Fibroblast of lung (primary cell): ENCODE measurements at regions not wholly inside any gene's neighbourhood (a gene's known extent, or its start where the extent isn't known, plus 50 kb on each side); places are given as distances from the start of the nearest gene placed in this dataset.
"Not testable (repeated sequence)": the region's sequence is repeated elsewhere in the genome, so short reads cannot be mapped to it uniquely, and the experiment has no call there.

Experiments
- DNase-seq, 2 donors: peaks; one replicate each; pipeline versions ENCODE4 v3.0.0 to v3.0.0-alpha.2; 2010; ENCODE audit warnings: low read depth in 2 of 2
- H2AFZ ChIP-seq: 2 replicates; pipeline ENCODE4 v1.5.1; 2012; ENCODE audit warnings: low read length, control low read depth, inconsistent platforms
- H3K27ac ChIP-seq: 2 replicates; pipeline ENCODE4 v1.5.1; 2011; ENCODE audit warnings: low read length, control low read depth; ENCODE audit not compliant: insufficient read depth
- H3K27me3 ChIP-seq: 2 replicates; pipeline ENCODE4 v1.5.1; 2011; ENCODE audit warnings: mild to moderate bottlenecking, low read length; ENCODE audit not compliant: control insufficient read depth, insufficient read depth
- H3K36me3 ChIP-seq: 2 replicates; pipeline ENCODE4 v1.5.1; 2011; ENCODE audit warnings: low read length; ENCODE audit not compliant: control insufficient read depth, insufficient read depth
- H3K4me1 ChIP-seq: 2 replicates; pipeline ENCODE4 v1.5.1; 2011; ENCODE audit warnings: low read length; ENCODE audit not compliant: control insufficient read depth, insufficient read depth; ENCODE audit errors: extremely low read depth
- H3K4me2 ChIP-seq: 2 replicates; pipeline ENCODE4 v1.5.1; 2011; ENCODE audit warnings: low read length, control low read depth; ENCODE audit not compliant: insufficient read depth; ENCODE audit errors: extremely low read depth
- H3K4me3 ChIP-seq, 4 experiments: fragments of 200-600 bp in 1 of 4; sonication (generic) in 1 of 4; replicated peaks in 1 of 4; 2 replicates each; pipeline ENCODE4 v1.5.1; 2011 to 2016; ENCODE audit warnings: low read length in 4 of 4, low read depth in 3 of 4, mild to moderate bottlenecking in 3 of 4, control low read depth in 2 of 4, inconsistent platforms in 1 of 4, mixed read lengths in 1 of 4; ENCODE audit not compliant: insufficient read depth in 1 of 4; ENCODE audit errors: control extremely low read depth in 1 of 4
- H3K79me2 ChIP-seq: 2 replicates; pipeline ENCODE4 v1.5.1; 2012; ENCODE audit warnings: mild to moderate bottlenecking, low read length, inconsistent platforms; ENCODE audit not compliant: control insufficient read depth, insufficient read depth
- H3K9ac ChIP-seq: 2 replicates; pipeline ENCODE4 v1.5.1; 2011; ENCODE audit warnings: mild to moderate bottlenecking, low read length, control low read depth; ENCODE audit not compliant: insufficient read depth
- H3K9me3 ChIP-seq: 2 replicates; pipeline ENCODE4 v1.5.1; 2012; ENCODE audit warnings: low read depth, low read length; ENCODE audit not compliant: control insufficient read depth, insufficient read depth
- H4K20me1 ChIP-seq: 2 replicates; pipeline ENCODE4 v1.5.1; 2011; ENCODE audit warnings: low read length; ENCODE audit not compliant: control insufficient read depth, insufficient read depth; ENCODE audit errors: extremely low read depth
- EZH2 ChIP-seq: IDR thresholded peaks from 2 replicates; pipeline ENCODE4 v1.5.1; 2012; ENCODE audit warnings: low read length, control low read depth, mild to moderate bottlenecking; ENCODE audit errors: missing control alignments
- TF ChIP-seq, protein P1 (sequence below), 2 donors: IDR thresholded peaks in 1 of 2; conservative IDR thresholded peaks in 1 of 2; 1 replicate in 1 of 2; 2 replicates in 1 of 2; pipeline ENCODE4 v1.5.1; 2011 to 2012; ENCODE audit warnings: low read length in 2 of 2, control low read depth in 1 of 2, inconsistent platforms in 1 of 2, low read depth in 1 of 2, mild to moderate bottlenecking in 1 of 2

DNA sequence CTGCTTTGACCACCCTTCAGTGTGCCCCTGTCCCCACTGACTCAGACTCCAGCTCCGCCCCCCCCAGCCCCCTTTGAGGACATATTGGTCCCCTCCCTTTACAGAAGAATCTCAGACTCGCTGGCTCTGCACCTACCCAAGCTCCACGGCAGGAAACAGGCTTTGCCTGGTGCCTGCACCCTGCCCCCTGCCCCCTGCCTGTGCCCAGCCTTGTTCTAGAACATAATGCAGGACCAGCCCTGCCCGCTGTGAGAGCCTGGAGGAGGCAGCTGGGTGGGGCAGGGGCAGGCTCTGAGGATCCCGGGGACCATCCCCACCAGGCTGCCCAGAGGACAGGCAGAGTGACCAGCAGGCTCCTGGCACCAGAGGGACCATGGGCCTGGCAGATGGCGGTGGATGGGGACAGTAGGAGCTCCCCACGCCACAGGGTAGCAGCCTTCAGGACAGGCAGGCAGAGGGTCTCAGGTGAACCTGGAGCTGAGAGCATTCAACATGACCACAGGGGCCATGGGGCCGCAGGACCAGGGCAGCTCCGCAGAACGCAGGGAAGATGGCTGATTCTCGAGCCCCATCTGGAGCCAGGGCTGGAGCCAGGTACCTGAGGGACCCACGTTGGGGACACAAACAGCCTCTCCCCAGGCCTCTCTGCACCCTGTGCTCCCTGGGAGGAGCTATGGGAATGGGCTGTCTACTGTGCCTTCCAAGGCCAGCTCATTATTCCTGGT, 165.0 kb upstream of the FOXD4L5 start:
- H3K4me2 ChIP-seq, H3K9ac ChIP-seq, H3K27me3 ChIP-seq, H3K9me3 ChIP-seq, H3K36me3 ChIP-seq, H3K4me3 ChIP-seq, H3K79me2 ChIP-seq, DNase-seq, H2AFZ ChIP-seq, H4K20me1 ChIP-seq, H3K27ac ChIP-seq, H3K4me1 ChIP-seq: not testable (repeated sequence)

DNA sequence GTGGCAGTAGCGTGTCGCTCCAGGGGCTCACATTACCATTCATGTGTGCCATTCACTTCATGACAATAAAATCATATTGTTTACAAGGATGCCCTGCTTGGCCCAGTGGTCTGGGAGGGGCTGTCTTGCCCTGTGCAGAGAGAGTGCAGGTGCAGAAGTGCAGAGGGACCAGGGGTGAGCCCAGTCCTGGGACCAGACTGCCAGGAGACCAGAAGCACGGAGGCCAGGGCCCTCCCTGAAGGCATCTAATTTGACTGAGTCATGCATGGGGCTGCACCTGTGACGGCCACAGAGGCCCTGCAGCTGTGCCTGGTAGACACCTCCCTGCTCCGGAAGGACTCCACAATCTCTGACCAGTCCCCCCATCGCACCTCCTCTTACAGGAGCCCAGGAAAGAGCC, 164.4 kb upstream of the FOXD4L5 start:
- Histone ChIP-seq H3K4me3 (no peak overlapping the region), H3K79me2 (no peaks in the 10 kb centered on the region), H3K4me1 (no peaks in the 10 kb centered on the region), H3K9ac (no peak overlapping the region), H4K20me1 (no peaks in the 10 kb centered on the region), H3K27me3 (no peaks in the 10 kb centered on the region), H3K9me3 (no peaks in the 10 kb centered on the region), H3K4me2 (no peak overlapping the region), H3K36me3 (no peaks in the 10 kb centered on the region), H3K27ac (no peak overlapping the region), H2AFZ (no peak overlapping the region)
- no peak for TF ChIP-seq EZH2
- TF ChIP-seq, protein P1, sequence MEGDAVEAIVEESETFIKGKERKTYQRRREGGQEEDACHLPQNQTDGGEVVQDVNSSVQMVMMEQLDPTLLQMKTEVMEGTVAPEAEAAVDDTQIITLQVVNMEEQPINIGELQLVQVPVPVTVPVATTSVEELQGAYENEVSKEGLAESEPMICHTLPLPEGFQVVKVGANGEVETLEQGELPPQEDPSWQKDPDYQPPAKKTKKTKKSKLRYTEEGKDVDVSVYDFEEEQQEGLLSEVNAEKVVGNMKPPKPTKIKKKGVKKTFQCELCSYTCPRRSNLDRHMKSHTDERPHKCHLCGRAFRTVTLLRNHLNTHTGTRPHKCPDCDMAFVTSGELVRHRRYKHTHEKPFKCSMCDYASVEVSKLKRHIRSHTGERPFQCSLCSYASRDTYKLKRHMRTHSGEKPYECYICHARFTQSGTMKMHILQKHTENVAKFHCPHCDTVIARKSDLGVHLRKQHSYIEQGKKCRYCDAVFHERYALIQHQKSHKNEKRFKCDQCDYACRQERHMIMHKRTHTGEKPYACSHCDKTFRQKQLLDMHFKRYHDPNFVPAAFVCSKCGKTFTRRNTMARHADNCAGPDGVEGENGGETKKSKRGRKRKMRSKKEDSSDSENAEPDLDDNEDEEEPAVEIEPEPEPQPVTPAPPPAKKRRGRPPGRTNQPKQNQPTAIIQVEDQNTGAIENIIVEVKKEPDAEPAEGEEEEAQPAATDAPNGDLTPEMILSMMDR (conservative IDR thresholded peaks at IDR 0.05 in 1 of 2, IDR thresholded peaks at IDR 0.05 in 1 of 2; ENCODE audit: low read depth in 1 of 2, low read length in 2 of 2): no peak
- DNase-seq: no peak

GRCh38 chr9:65447146-65447545, 162.1 kb upstream of the FOXD4L5 start:
- not testable (repeated sequence) for H3K36me3 ChIP-seq, H3K27me3 ChIP-seq, H3K27ac ChIP-seq

GRCh38 chr9:65445991-65446390, 161.0 kb upstream of the FOXD4L5 start:
- not testable (repeated sequence) for DNase-seq, H2AFZ ChIP-seq, H3K4me3 ChIP-seq, H3K79me2 ChIP-seq, H3K9me3 ChIP-seq, H3K36me3 ChIP-seq, H4K20me1 ChIP-seq, H3K27ac ChIP-seq, H3K4me2 ChIP-seq, H3K9ac ChIP-seq, H3K4me1 ChIP-seq, H3K27me3 ChIP-seq

More at GRCh38 chr9:65447146-65447545, 162.1 kb upstream of the FOXD4L5 start:
- DNase-seq, H3K9ac ChIP-seq, H3K4me2 ChIP-seq, H3K4me3 ChIP-seq, H2AFZ ChIP-seq, H4K20me1 ChIP-seq, H3K4me1 ChIP-seq, H3K9me3 ChIP-seq, H3K79me2 ChIP-seq: not testable (repeated sequence)
